C4-2B (cell line): ENCODE measurements at regions not wholly inside any gene's neighbourhood (a gene's known extent, or its start where the extent isn't known, plus 50 kb on each side); places are given as distances from the start of the nearest gene placed in this dataset.

ENCODE experiments used
- ZFX ChIP-seq: fragments of 450-650 bp; IDR thresholded peaks from 2 replicates; pipeline ENCODE4 v1.6.1; 2017
- TF ChIP-seq, protein P1 (sequence below): fragments of 450-650 bp; conservative IDR thresholded peaks from 2 replicates; pipeline ENCODE4 v1.5.1; 2017; ENCODE audit warnings: mild to moderate bottlenecking

DNA sequence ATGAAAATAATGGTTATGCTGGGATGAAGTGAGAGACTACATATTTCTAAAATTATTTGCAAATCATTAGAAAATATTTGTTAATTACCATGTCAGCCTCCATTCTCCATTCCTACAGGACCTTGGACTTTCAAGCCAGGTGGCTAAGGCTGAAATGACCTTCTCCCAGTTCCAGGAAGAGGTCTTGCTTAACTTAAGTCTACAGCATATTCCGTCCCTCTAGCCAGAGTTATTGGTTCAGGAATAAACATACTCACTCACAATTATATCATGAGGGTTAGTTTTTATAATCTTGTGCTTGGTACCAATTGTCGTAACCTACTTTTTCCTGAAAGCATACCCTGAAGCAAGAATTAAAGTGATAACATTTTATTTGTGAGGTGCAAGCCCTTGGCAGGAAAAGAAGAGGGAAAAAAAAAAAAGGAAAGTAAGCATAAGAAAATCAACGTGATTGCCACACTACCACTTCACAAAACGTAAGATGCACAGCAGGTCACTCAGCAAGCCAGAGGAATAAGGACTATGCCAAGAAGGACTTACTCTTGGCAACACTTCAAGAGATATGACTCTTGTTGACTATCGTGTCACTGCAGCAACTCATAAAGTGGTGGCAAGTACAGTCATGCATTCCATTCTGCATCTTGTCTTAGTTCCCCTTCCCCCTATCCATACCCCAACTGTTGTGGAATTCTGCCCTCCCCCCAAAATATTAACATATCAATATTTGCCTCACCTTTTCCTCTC, 479.1 kb downstream of the MBD2 start:
- TF ChIP-seq, protein P1, sequence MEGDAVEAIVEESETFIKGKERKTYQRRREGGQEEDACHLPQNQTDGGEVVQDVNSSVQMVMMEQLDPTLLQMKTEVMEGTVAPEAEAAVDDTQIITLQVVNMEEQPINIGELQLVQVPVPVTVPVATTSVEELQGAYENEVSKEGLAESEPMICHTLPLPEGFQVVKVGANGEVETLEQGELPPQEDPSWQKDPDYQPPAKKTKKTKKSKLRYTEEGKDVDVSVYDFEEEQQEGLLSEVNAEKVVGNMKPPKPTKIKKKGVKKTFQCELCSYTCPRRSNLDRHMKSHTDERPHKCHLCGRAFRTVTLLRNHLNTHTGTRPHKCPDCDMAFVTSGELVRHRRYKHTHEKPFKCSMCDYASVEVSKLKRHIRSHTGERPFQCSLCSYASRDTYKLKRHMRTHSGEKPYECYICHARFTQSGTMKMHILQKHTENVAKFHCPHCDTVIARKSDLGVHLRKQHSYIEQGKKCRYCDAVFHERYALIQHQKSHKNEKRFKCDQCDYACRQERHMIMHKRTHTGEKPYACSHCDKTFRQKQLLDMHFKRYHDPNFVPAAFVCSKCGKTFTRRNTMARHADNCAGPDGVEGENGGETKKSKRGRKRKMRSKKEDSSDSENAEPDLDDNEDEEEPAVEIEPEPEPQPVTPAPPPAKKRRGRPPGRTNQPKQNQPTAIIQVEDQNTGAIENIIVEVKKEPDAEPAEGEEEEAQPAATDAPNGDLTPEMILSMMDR: no peak
- TF ChIP-seq ZFX: no peak
